B cell (primary cell): ENCODE measurements at regions not wholly inside any gene's neighbourhood (a gene's known extent, or its start where the extent isn't known, plus 50 kb on each side); places are given as distances from the start of the nearest gene placed in this dataset.

Experiments used
- EZH2 ChIP-seq: IDR thresholded peaks from 2 replicates; pipeline ENCODE4 v1.6.1; 2012; ENCODE audit warnings: borderline replicate concordance, low read depth, mild to moderate bottlenecking, moderate library complexity, low read length; ENCODE audit not compliant: insufficient read depth, poor library complexity, severe bottlenecking
- TF ChIP-seq, protein P1 (sequence below): fragments of 200-600 bp; IDR thresholded peaks from one replicate; pipeline ENCODE4 v1.8.0; 2022; ENCODE audit warnings: antibody characterized with exemption, mild to moderate bottlenecking

DNA sequence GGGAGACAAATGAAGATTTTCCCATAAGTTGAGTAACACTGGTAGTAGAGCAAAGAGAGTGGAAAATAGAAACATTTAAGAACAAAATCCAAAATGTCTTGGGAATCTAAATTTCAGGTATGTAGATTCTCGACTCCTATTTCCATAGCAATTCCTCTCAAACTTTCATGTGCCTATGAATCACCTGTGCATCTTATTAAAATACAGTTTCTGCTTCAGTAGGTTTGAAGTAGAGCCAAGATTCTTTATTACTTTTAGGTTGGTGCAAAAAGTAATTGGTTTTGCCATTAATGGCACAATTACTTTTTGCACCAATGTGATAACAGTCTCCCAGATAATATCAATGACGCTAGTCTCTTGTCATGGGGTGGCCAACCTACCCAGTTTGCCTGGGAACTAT, 115.3 kb upstream of the SLC5A12 start:
- TF ChIP-seq, protein P1, sequence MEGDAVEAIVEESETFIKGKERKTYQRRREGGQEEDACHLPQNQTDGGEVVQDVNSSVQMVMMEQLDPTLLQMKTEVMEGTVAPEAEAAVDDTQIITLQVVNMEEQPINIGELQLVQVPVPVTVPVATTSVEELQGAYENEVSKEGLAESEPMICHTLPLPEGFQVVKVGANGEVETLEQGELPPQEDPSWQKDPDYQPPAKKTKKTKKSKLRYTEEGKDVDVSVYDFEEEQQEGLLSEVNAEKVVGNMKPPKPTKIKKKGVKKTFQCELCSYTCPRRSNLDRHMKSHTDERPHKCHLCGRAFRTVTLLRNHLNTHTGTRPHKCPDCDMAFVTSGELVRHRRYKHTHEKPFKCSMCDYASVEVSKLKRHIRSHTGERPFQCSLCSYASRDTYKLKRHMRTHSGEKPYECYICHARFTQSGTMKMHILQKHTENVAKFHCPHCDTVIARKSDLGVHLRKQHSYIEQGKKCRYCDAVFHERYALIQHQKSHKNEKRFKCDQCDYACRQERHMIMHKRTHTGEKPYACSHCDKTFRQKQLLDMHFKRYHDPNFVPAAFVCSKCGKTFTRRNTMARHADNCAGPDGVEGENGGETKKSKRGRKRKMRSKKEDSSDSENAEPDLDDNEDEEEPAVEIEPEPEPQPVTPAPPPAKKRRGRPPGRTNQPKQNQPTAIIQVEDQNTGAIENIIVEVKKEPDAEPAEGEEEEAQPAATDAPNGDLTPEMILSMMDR: no peak
- no peak for TF ChIP-seq EZH2
